GM12878 (cell line): ENCODE measurements at regions not wholly inside any gene's neighbourhood (a gene's known extent, or its start where the extent isn't known, plus 50 kb on each side); places are given as distances from the start of the nearest gene placed in this dataset.
"Not testable (repeated sequence)": the region's sequence is repeated elsewhere in the genome, so short reads cannot be mapped to it uniquely, and the experiment has no call there.

ENCODE experiments used
- ATAC-seq: fragments of 200-7000 bp; cut with Tn5 transposase; 3 replicates; pipeline ENCODE4 v1.9.1; 2020; ENCODE audit warnings: mild to moderate bottlenecking, moderate library complexity
- BruUV-seq: library from RNA; stranded (reverse); fragments of 400-500 nt; replicated peaks from 2 replicates; lab custom pipeline; 2021; lab: Mats Ljungman, UMichigan
- CTCF ChIA-PET: fragments of 300-600 bp; sonication (Branson Sonifier 250); formaldehyde crosslinking; extraction: SDS; loops from one replicate; lab custom pipeline; 2021; ENCODE audit warnings: inconsistent platforms; lab: Yijun Ruan, JAX
- POLR2A ChIA-PET: fragments of 350-600 bp; formaldehyde crosslinking; extraction: SDS; loops from one replicate; lab custom pipeline; 2021; ENCODE audit warnings: inconsistent platforms; lab: Charles Lee
- RAD21 ChIA-PET: fragments of 300-600 bp; sonication (Branson Sonifier 250); formaldehyde crosslinking; loops from one replicate; lab custom pipeline; 2023; ENCODE audit warnings: antibody characterized with exemption; ENCODE audit not compliant: unreplicated experiment; lab: Charles Lee
- SMC1A ChIA-PET: fragments of 300-600 bp; sonication (Branson Sonifier 250); formaldehyde crosslinking; loops from one replicate; lab custom pipeline; 2023; ENCODE audit not compliant: unreplicated experiment, uncharacterized antibody; lab: Charles Lee
- DNase-seq: peaks from one replicate; pipeline ENCODE4 v3.0.0-alpha.2; 2011; ENCODE audit warnings: low read depth, low spot score
- FAIRE-seq: peaks from 3 replicates; lab custom pipeline; 2011; peaks lifted over from hg19 to GRCh38; lab: Jason Lieb, UNC
- H2AFZ ChIP-seq: 2 replicates; pipeline ENCODE4 v1.6.0; 2011; ENCODE audit warnings: low read depth, low read length, control low read depth; ENCODE audit not compliant: control insufficient read depth
- H3K27ac ChIP-seq: 2 replicates; pipeline ENCODE4 v1.5.1; 2011; ENCODE audit warnings: control low read depth; ENCODE audit not compliant: control insufficient read depth, insufficient read depth
- H3K27me3 ChIP-seq, 2 experiments: replicated peaks in 1 of 2; 2 replicates each; pipeline versions ENCODE4 v1.6.0 to v1.6.1; 2011; ENCODE audit warnings: low read length in 1 of 2; ENCODE audit not compliant: control insufficient read depth in 2 of 2, insufficient read depth in 2 of 2
- H3K36me3 ChIP-seq, 2 experiments: 2 replicates each; pipeline ENCODE4 v1.5.1; 2011; ENCODE audit warnings: low read length in 1 of 2; ENCODE audit not compliant: control insufficient read depth in 2 of 2, insufficient read depth in 2 of 2
- H3K4me1 ChIP-seq: 2 replicates; pipeline ENCODE4 v1.6.1; 2011; ENCODE audit warnings: mild to moderate bottlenecking, low read length, moderate library complexity, mixed read lengths; ENCODE audit not compliant: control insufficient read depth, insufficient read depth
- H3K4me2 ChIP-seq: 2 replicates; pipeline ENCODE4 v1.6.0; 2011; ENCODE audit warnings: control low read depth; ENCODE audit not compliant: control insufficient read depth, insufficient read depth
- H3K4me3 ChIP-seq: fragments of 200-600 bp; sonication (generic); 2 replicates; pipeline ENCODE4 v1.5.1; 2016
- H3K79me2 ChIP-seq: 2 replicates; pipeline ENCODE4 v1.6.0; 2011; ENCODE audit warnings: low read length; ENCODE audit not compliant: control insufficient read depth, insufficient read depth
- H3K9ac ChIP-seq: 2 replicates; pipeline ENCODE4 v1.8.0; 2011; ENCODE audit warnings: low read length, control low read depth, mixed read lengths; ENCODE audit not compliant: control insufficient read depth, insufficient read depth
- H3K9me3 ChIP-seq: replicated peaks from 3 replicates; pipeline ENCODE4 v1.5.1; 2011; ENCODE audit warnings: mild to moderate bottlenecking, low read length; ENCODE audit not compliant: control insufficient read depth, insufficient read depth
- H4K20me1 ChIP-seq: 2 replicates; pipeline ENCODE4 v1.6.0; 2011; ENCODE audit not compliant: control insufficient read depth, insufficient read depth
- BACH1 ChIP-seq: fragments of 450-650 bp; IDR thresholded peaks from 2 replicates; pipeline ENCODE4 v1.6.1; 2017; ENCODE audit warnings: mild to moderate bottlenecking, borderline replicate concordance
- MXI1 ChIP-seq: fragments of 150-350 bp; IDR thresholded peaks from 2 replicates; pipeline ENCODE4 v1.6.1; 2011; ENCODE audit warnings: low read depth, mild to moderate bottlenecking, inconsistent platforms, low read length, improper control_type of control experiment
- NBN ChIP-seq: fragments of 450-650 bp; IDR thresholded peaks from 2 replicates; pipeline ENCODE4 v1.6.1; 2016
- NFXL1 ChIP-seq: fragments of 450-650 bp; IDR thresholded peaks from 2 replicates; pipeline ENCODE4 v1.6.1; 2017; ENCODE audit warnings: antibody characterized with exemption, mild to moderate bottlenecking, borderline replicate concordance
- NFYA ChIP-seq: IDR thresholded peaks from 2 replicates; pipeline ENCODE4 v1.6.1; 2011; ENCODE audit warnings: low read depth, mild to moderate bottlenecking, low read length, improper control_type of control experiment, borderline replicate concordance
- NR2C1 ChIP-seq: fragments of 450-650 bp; IDR thresholded peaks from 2 replicates; pipeline ENCODE4 v1.6.1; 2017; ENCODE audit warnings: antibody characterized with exemption, mild to moderate bottlenecking, moderate library complexity
- RAD21 ChIP-seq: IDR thresholded peaks from 2 replicates; pipeline ENCODE4 v1.6.1; 2011; ENCODE audit warnings: mild to moderate bottlenecking, low read depth, low read length, moderate library complexity; ENCODE audit not compliant: insufficient read depth
- SIX5 ChIP-seq: IDR thresholded peaks from 2 replicates; pipeline ENCODE4 v1.6.1; 2011; ENCODE audit warnings: mild to moderate bottlenecking, low read depth, low read length, moderate library complexity; ENCODE audit not compliant: severe bottlenecking
- STAT3 ChIP-seq: IDR thresholded peaks from 2 replicates; pipeline ENCODE4 v1.6.1; 2011; ENCODE audit warnings: low read depth, low read length, improper control_type of control experiment
- TAF1 ChIP-seq: IDR thresholded peaks from 2 replicates; pipeline ENCODE4 v1.6.1; 2011; ENCODE audit warnings: mild to moderate bottlenecking, low read depth, low read length, borderline replicate concordance
- YY1 ChIP-seq: IDR thresholded peaks from 2 replicates; pipeline ENCODE4 v1.6.1; 2011; ENCODE audit warnings: low read depth, mild to moderate bottlenecking, low read length
- WGBS: methylation state at CpG from one replicate; pipeline ENCODE4 v1.1.6; 2016; ENCODE audit warnings: low lambda C conversion rate; ENCODE audit not compliant: insufficient replicate concordance, insufficient coverage; ENCODE audit errors: missing lambda C conversion rate; 5-methylcytosine and 5-hydroxymethylcytosine counted together
- in situ Hi-C: fragments of 300-500 bp; cut with MboI; formaldehyde crosslinking; loops from 9 replicates; pipeline ENCODE4 v1.14.3; 2018; ENCODE audit warnings: mixed read lengths
- intact Hi-C: fragments of 100-400 bp; cut with micrococcal nuclease; formaldehyde crosslinking; loops from one replicate; pipeline ENCODE4 v1.14.2; 2022; ENCODE audit not compliant: unreplicated experiment

GRCh38 chr3:164303894-164304293, 774.4 kb downstream of the SI start:
- no peak for ATAC-seq
- Histone ChIP-seq H4K20me1 (no peaks in the 10 kb centered on the region), H3K4me3 (no peak overlapping the region), H3K36me3 (no peaks in the 10 kb centered on the region), H3K9me3 (no peaks in the 10 kb centered on the region), H2AFZ (no peak overlapping the region), H3K9ac (no peak overlapping the region), H3K79me2 (no peaks in the 10 kb centered on the region), H3K4me1 (no peaks in the 10 kb centered on the region), H3K4me2 (no peak overlapping the region), H3K27ac (no peak overlapping the region), H3K27me3 (no peaks in the 10 kb centered on the region)
- TF ChIP-seq YY1, result no peak
- TF ChIP-seq BACH1, result no peak
- TF ChIP-seq SIX5, result no peak
- no peak for TF ChIP-seq STAT3
- TF ChIP-seq RAD21, result no peak
- TF ChIP-seq NFYA, result no peak
- TF ChIP-seq TAF1, result no peak
- TF ChIP-seq NFXL1, result no peak
- in situ Hi-C loops (no loop called here), intact Hi-C loops (no loop called here)
- FAIRE-seq, result no peak
- POLR2A ChIA-PET, result no interaction called here
- BruUV-seq, result no TSS peak
- CTCF ChIA-PET, result no interaction called here
- RAD21 ChIA-PET, result no interaction called here
- no peak for DNase-seq
- whole genome bisulfite sequencing, result 0% methylated on average over 1 of the region's 1 CpG
- SMC1A ChIA-PET, result no interaction called here

- ChIA-PET CTCF (no interaction called here), RAD21 (no interaction called here), SMC1A (no interaction called here), POLR2A (no interaction called here)
- Histone ChIP-seq H3K79me2 (no peaks in the 10 kb centered on the region), H2AFZ (no peak overlapping the region), H4K20me1 (no peaks in the 10 kb centered on the region), H3K9ac (no peak overlapping the region), H3K9me3 (no peaks in the 10 kb centered on the region), H3K4me1 (no peaks in the 10 kb centered on the region), H3K36me3 (no peaks in the 10 kb centered on the region), H3K27me3 (no peaks in the 10 kb centered on the region), H3K4me2 (no peak overlapping the region), H3K27ac (no peak overlapping the region), H3K4me3 (no peak overlapping the region)
- intact Hi-C loops, result no loop called here
- BruUV-seq, result no TSS peak
- DNase-seq (no peak), ATAC-seq (no peak), FAIRE-seq (no peak)
- in situ Hi-C loops, result no loop called here
- TF ChIP-seq MXI1, result no peak
- TF ChIP-seq NBN, result no peak
- no peak for TF ChIP-seq NR2C1
Observed at GRCh38 chr3:164302622-164303021, 775.7 kb downstream of the SI start.

- in situ Hi-C loops, CTCF ChIA-PET, H3K9me3 ChIP-seq, H3K4me1 ChIP-seq, H3K4me2 ChIP-seq, FAIRE-seq, RAD21 ChIA-PET, POLR2A ChIA-PET, H2AFZ ChIP-seq, intact Hi-C loops, ATAC-seq, H3K27me3 ChIP-seq, H3K27ac ChIP-seq, H4K20me1 ChIP-seq, H3K4me3 ChIP-seq, H3K9ac ChIP-seq, BruUV-seq, H3K79me2 ChIP-seq, DNase-seq, H3K36me3 ChIP-seq, SMC1A ChIA-PET: not testable (repeated sequence)
- WGBS, result 77% methylated on average over 23 of the region's 23 CpGs
Observed at GRCh38 chr3:164291486-164291885, 786.8 kb downstream of the SI start.
